ENCODE measurements at regions not wholly inside any gene's neighbourhood (a gene's known extent, or its start where the extent isn't known, plus 50 kb on each side); places are given as distances from the start of the nearest gene placed in this dataset.

DNA sequence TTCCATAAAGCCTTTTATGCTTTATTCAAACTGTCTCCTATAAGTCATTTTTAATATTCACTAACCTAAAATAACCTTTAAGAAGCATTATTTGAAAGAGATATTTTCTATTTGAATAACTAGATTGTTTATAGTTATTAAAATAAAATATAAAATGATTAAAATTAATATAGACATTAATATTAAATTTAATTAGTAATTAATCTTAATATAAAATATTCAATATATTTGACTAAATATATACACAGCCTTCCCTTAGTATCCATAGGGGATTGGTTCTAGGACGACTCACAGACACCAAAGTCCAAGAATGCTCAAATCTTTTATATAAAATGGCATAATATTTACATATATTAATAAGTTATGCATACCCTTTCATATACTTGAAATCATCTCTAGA lies 1014.1 kb downstream of the TBL1XR1 start:
- TF ChIP-seq, protein P1, sequence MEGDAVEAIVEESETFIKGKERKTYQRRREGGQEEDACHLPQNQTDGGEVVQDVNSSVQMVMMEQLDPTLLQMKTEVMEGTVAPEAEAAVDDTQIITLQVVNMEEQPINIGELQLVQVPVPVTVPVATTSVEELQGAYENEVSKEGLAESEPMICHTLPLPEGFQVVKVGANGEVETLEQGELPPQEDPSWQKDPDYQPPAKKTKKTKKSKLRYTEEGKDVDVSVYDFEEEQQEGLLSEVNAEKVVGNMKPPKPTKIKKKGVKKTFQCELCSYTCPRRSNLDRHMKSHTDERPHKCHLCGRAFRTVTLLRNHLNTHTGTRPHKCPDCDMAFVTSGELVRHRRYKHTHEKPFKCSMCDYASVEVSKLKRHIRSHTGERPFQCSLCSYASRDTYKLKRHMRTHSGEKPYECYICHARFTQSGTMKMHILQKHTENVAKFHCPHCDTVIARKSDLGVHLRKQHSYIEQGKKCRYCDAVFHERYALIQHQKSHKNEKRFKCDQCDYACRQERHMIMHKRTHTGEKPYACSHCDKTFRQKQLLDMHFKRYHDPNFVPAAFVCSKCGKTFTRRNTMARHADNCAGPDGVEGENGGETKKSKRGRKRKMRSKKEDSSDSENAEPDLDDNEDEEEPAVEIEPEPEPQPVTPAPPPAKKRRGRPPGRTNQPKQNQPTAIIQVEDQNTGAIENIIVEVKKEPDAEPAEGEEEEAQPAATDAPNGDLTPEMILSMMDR (IDR thresholded peaks at IDR 0.05; ENCODE audit: insufficient read depth, low read depth, low read length) = no peak
- no peak for TF ChIP-seq EZH2 (IDR thresholded peaks at IDR 0.05; ENCODE audit: insufficient read depth, low read length)

Measured in astrocyte (in vitro differentiated cells and primary cell).